CD4-positive, CD25-positive, alpha-beta regulatory T cell (primary cell): ENCODE measurements at regions not wholly inside any gene's neighbourhood (a gene's known extent, or its start where the extent isn't known, plus 50 kb on each side); places are given as distances from the start of the nearest gene placed in this dataset.
A peak's percentile ranks its signal among the peaks of the same experiment; 100 is the strongest.
"Not testable (repeated sequence)": the region's sequence is repeated elsewhere in the genome, so short reads cannot be mapped to it uniquely, and the experiment has no call there.

Experiments used
- ATAC-seq, 2 donors: fragments of 150-1000 bp; cut with Tn5 transposase; one replicate each; pipeline ENCODE4 v1.10.0; 2021; ENCODE audit warnings: low read depth in 2 of 2, moderate number of reproducible peaks in 2 of 2, moderate library complexity in 1 of 2
- DNase-seq, 3 donors: peaks; one replicate each; pipeline versions ENCODE4 v3.0.0 to v3.0.0-alpha.2; 2012 to 2022; ENCODE audit warnings: mixed read lengths in 1 of 3
- H3K27ac ChIP-seq: one replicate; pipeline ENCODE4 v1.7.0; 2013; ENCODE audit warnings: mild to moderate bottlenecking, low read length; ENCODE audit not compliant: insufficient read depth, poor library complexity, severe bottlenecking
- H3K27me3 ChIP-seq: one replicate; pipeline ENCODE4 v1.7.0; 2013; ENCODE audit warnings: low read length; ENCODE audit not compliant: control insufficient read depth, insufficient read depth
- H3K36me3 ChIP-seq: one replicate; pipeline ENCODE4 v1.7.0; 2013; ENCODE audit warnings: mild to moderate bottlenecking, low read length, moderate library complexity; ENCODE audit not compliant: control insufficient read depth, insufficient read depth
- H3K4me1 ChIP-seq: 2 replicates; pipeline ENCODE4 v1.7.0; 2013; ENCODE audit warnings: mild to moderate bottlenecking, low read length; ENCODE audit not compliant: insufficient read depth, control insufficient read depth, poor library complexity, severe bottlenecking
- H3K4me3 ChIP-seq: one replicate; pipeline ENCODE4 v1.7.0; 2013; ENCODE audit warnings: low read depth, mild to moderate bottlenecking, low read length, moderate library complexity
- H3K9me3 ChIP-seq, 2 experiments: 1 replicate in 1 of 2; 2 replicates in 1 of 2; pipeline ENCODE4 v1.7.0; 2013; ENCODE audit warnings: low read length in 2 of 2, mild to moderate bottlenecking in 1 of 2, moderate library complexity in 1 of 2; ENCODE audit not compliant: control insufficient read depth in 2 of 2
- H3K27ac Mint-ChIP-seq, 3 donors: one replicate each; pipeline ENCODE4 v1.8.0; 2020 to 2022; ENCODE audit warnings: mild to moderate bottlenecking in 3 of 3, mixed read lengths in 3 of 3, moderate library complexity in 2 of 3
- H3K27me3 Mint-ChIP-seq: one replicate; pipeline ENCODE4 v1.8.0; 2022; ENCODE audit warnings: mild to moderate bottlenecking, mixed read lengths
- H3K36me3 Mint-ChIP-seq: one replicate; pipeline ENCODE4 v1.8.0; 2020; ENCODE audit warnings: mixed read lengths
- H3K4me1 Mint-ChIP-seq, 4 donors: one replicate each; pipeline ENCODE4 v1.8.0; 2020 to 2022; ENCODE audit warnings: mixed read lengths in 4 of 4, mild to moderate bottlenecking in 1 of 4
- H3K4me3 Mint-ChIP-seq, 4 donors: one replicate each; pipeline ENCODE4 v1.8.0; 2020 to 2022; ENCODE audit warnings: mild to moderate bottlenecking in 4 of 4, mixed read lengths in 4 of 4, moderate library complexity in 3 of 4
- H3K9me3 Mint-ChIP-seq, 7 donors: one replicate each; pipeline ENCODE4 v1.8.0; 2020 to 2022; ENCODE audit warnings: mixed read lengths in 7 of 7, mild to moderate bottlenecking in 3 of 7, moderate library complexity in 2 of 7

DNA sequence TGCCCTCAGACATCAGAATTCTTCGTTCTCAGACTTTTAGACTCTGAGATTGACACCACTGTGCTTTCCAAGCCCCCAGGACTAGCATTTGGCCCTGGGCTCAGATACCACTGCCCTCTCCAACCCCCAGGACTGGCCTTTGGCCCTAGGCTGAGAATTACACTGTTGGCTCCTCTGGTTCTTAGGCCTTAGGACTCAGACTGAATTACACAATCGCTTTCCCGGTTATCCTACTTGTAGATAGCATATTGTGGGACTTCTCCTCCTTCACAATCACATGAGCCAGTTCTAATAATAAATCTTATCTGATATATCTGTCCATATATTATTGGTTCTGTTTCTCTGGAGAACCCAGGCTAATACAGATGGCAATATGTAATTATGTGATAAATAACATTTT, 1725.5 kb downstream of the GRIK2 start:
- no peak overlapping the region for H3K4me3 Mint-ChIP-seq
- no peaks in the 10 kb centered on the region for H3K4me1 Mint-ChIP-seq
- Histone ChIP-seq H3K4me3 (no peak overlapping the region), H3K9me3 (no peaks in the 10 kb centered on the region), H3K4me1 (no peaks in the 10 kb centered on the region), H3K27me3 (no peaks in the 10 kb centered on the region), H3K27ac (no peak overlapping the region), H3K36me3 (no peaks in the 10 kb centered on the region)
- ATAC-seq (no peak), DNase-seq (no peak)
- H3K9me3 Mint-ChIP-seq: peaks cover 1 to 14% (median 4%) of the 10 kb centered on the region in 7 donors
- H3K36me3 Mint-ChIP-seq: no peaks in the 10 kb centered on the region
- H3K27ac Mint-ChIP-seq: no peak overlapping the region
- no peaks in the 10 kb centered on the region for H3K27me3 Mint-ChIP-seq

DNA sequence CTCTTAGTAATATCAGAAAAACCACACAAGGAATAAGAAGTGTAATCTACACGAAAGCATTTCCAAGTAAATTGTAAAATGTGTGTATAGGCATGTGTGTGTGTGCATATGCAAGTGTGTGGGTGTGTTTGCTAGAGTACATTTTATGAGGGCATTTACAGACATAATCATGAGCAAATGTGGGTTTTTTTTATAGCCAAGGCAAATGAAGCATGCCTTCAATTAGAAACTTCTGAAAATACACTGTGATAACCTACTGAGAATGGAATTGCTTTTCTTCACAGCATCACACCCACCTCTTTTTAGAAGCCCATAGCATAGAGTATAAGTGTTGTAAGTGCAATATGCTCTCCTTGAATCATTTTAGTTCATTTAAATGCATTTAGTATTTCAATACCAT, 1721.1 kb downstream of the GRIK2 start:
- H3K36me3 ChIP-seq: no peaks in the 10 kb centered on the region
- no peak overlapping the region for H3K27ac ChIP-seq
- no peaks in the 10 kb centered on the region for H3K9me3 ChIP-seq
- Mint-ChIP-seq H3K27ac (no peak overlapping the region), H3K4me1 (no peaks in the 10 kb centered on the region), H3K27me3 (no peaks in the 10 kb centered on the region), H3K9me3 (peaks cover 1 to 9% (median 5%) of the 10 kb centered on the region in 7 donors), H3K36me3 (no peaks in the 10 kb centered on the region), H3K4me3 (no peak overlapping the region)
- no peak for ATAC-seq
- no peaks in the 10 kb centered on the region for H3K27me3 ChIP-seq
- no peaks in the 10 kb centered on the region for H3K4me1 ChIP-seq
- DNase-seq: no peak
- no peak overlapping the region for H3K4me3 ChIP-seq

DNA sequence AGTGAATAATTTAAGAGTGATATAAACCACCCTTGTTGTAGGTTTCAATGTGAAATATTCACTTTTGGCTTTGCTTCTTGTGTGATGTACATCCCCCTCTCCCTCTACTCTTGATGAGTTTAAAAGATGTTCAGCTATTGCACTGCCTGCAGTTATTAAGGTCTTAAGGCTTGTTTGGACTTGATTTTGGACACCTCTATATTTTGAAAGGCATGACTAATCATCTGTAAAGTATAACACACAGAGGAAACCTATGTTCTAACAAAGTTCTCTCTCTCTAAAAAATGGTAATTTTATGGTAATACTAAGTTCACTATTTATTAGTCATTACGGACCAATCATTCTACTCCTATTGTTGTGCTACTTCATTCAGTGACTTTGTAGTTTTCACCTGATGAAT, 1719.9 kb downstream of the GRIK2 start:
- no peaks in the 10 kb centered on the region for H3K9me3 ChIP-seq
- no peaks in the 10 kb centered on the region for H3K36me3 ChIP-seq
- ATAC-seq (no peak), DNase-seq (no peak)
- Mint-ChIP-seq H3K27me3 (no peaks in the 10 kb centered on the region), H3K36me3 (no peaks in the 10 kb centered on the region), H3K27ac (no peak overlapping the region), H3K4me1 (no peaks in the 10 kb centered on the region), H3K9me3 (peaks cover 0 to 9% (median 5%) of the 10 kb centered on the region in 7 donors), H3K4me3 (no peak overlapping the region)
- H3K27ac ChIP-seq: no peak overlapping the region
- H3K4me1 ChIP-seq: no peaks in the 10 kb centered on the region
- no peaks in the 10 kb centered on the region for H3K27me3 ChIP-seq
- no peak overlapping the region for H3K4me3 ChIP-seq

DNA sequence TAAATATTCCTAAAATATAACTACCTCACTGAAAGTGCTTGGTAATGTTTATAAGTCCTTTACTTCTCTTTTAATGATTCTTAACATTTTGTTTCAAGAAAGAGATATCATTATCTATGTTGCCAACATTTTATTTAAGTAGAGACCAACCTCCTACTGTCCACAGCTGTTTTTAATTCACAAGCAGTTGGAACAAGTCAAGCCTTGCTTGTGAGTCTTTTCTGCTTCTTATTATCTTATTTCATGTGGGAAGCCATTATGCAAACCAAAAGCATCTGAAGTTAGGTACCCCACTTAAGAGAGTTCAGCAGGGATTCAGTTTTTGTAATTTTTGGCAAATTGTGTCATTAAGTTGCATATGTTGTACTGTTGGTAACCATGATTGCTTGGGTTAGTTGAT, 1714.5 kb downstream of the GRIK2 start:
- H3K9me3 ChIP-seq: no peaks in the 10 kb centered on the region
- no peak for ATAC-seq
- no peaks in the 10 kb centered on the region for H3K36me3 Mint-ChIP-seq
- H3K27ac Mint-ChIP-seq: no peak overlapping the region
- H3K4me1 Mint-ChIP-seq: no peaks in the 10 kb centered on the region
- no peaks in the 10 kb centered on the region for H3K27me3 ChIP-seq
- H3K4me3 ChIP-seq: no peak overlapping the region
- peaks cover 0 to 21% (median 3%) of the 10 kb centered on the region in 7 donors for H3K9me3 Mint-ChIP-seq
- DNase-seq: no peak
- H3K27me3 Mint-ChIP-seq: no peaks in the 10 kb centered on the region
- no peak overlapping the region for H3K4me3 Mint-ChIP-seq
- no peak overlapping the region for H3K27ac ChIP-seq
- H3K4me1 ChIP-seq: no peaks in the 10 kb centered on the region
- H3K36me3 ChIP-seq: no peaks in the 10 kb centered on the region

DNA sequence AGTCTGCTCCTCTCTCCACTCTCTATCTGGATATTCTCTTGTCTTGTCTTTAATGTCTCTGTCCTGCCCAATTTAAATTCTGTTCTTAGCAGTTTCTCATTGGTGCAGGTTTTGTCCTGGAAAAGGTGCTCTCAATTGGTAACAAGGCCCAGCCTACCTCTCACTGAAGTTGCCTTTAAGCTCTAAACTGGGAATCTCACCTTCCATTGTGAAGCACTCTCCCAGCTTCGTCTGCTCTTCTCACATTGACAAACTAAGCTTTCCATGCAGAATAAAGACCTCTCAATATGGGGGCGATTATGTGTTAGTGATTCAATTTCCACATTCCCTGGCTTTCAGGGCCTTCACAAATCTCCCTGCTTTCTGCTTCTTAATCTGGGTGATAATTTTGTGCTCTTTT, 1712.2 kb downstream of the GRIK2 start:
- Mint-ChIP-seq H3K4me1 (no peaks in the 10 kb centered on the region), H3K27ac (peak overlapping the region in 1 of 3 donors; percentile 34), H3K4me3 (no peak overlapping the region), H3K9me3 (peaks cover 0 to 26% (median 4%) of the 10 kb centered on the region in 7 donors), H3K27me3 (no peaks in the 10 kb centered on the region), H3K36me3 (no peaks in the 10 kb centered on the region)
- no peak for DNase-seq
- no peak for ATAC-seq
- no peak overlapping the region for H3K4me3 ChIP-seq
- H3K27me3 ChIP-seq: no peaks in the 10 kb centered on the region
- H3K27ac ChIP-seq: no peak overlapping the region
- H3K4me1 ChIP-seq: no peaks in the 10 kb centered on the region
- H3K9me3 ChIP-seq: no peaks in the 10 kb centered on the region
- H3K36me3 ChIP-seq: no peaks in the 10 kb centered on the region

DNA sequence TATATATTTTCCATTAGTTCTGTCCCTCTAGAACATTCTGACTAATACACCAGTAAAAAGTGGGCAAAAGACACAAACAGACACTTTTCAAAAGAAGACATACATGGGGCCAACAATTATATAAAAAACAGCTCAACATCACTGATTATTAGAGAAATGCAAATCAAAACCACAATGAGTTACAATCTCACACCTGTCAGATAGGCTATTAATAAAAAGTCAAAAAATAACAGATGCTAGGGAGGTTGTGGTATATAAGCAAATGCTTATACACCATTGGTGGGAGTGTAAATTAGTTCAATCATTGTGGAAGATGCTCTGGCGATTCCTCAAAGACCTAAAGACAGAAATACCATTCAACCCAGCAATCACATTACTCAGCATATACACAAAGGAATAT, 1707.8 kb downstream of the GRIK2 start:
- H3K36me3 Mint-ChIP-seq: no peaks in the 10 kb centered on the region
- H3K36me3 ChIP-seq: no peaks in the 10 kb centered on the region
- no peaks in the 10 kb centered on the region for H3K4me1 Mint-ChIP-seq
- no peak overlapping the region for H3K27ac ChIP-seq
- no peaks in the 10 kb centered on the region for H3K27me3 ChIP-seq
- no peaks in the 10 kb centered on the region for H3K4me1 ChIP-seq
- peaks cover 0 to 32% (median 9%) of the 10 kb centered on the region in 7 donors for H3K9me3 Mint-ChIP-seq
- ATAC-seq (no peak), DNase-seq (no peak)
- H3K27ac Mint-ChIP-seq: no peak overlapping the region
- H3K27me3 Mint-ChIP-seq: no peaks in the 10 kb centered on the region
- no peak overlapping the region for H3K4me3 ChIP-seq
- H3K4me3 Mint-ChIP-seq: no peak overlapping the region
- H3K9me3 ChIP-seq: peaks cover 0 to 3% of the 10 kb centered on the region in 2 experiments

DNA sequence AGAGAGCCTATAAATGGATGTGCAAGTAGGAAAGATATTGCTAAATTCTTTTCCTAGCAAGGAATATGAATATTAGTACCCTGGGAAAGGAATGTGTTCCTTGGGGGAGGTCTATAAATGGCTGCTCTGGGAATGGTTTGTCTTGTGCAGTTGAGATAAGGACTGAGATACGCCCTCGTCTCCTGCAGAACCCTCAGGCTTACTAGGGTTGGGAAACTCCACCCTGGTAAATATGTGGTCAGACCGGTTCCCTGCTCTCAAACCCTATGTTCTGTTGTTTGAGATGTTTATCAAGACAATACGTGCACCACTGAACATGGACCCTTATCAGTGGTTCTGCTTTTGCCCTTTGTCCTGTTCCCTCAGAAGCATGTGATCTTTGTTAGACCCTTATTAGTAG, 1698.9 kb downstream of the GRIK2 start:
- H3K27ac ChIP-seq, H3K36me3 Mint-ChIP-seq, H3K4me3 ChIP-seq, ATAC-seq, H3K27me3 ChIP-seq, H3K9me3 ChIP-seq, H3K36me3 ChIP-seq, H3K27me3 Mint-ChIP-seq, H3K4me3 Mint-ChIP-seq, H3K27ac Mint-ChIP-seq, DNase-seq, H3K4me1 Mint-ChIP-seq, H3K4me1 ChIP-seq: not testable (repeated sequence)
- H3K9me3 Mint-ChIP-seq: peaks cover 0 to 15% (median 7%) of the 10 kb centered on the region in 7 donors

DNA sequence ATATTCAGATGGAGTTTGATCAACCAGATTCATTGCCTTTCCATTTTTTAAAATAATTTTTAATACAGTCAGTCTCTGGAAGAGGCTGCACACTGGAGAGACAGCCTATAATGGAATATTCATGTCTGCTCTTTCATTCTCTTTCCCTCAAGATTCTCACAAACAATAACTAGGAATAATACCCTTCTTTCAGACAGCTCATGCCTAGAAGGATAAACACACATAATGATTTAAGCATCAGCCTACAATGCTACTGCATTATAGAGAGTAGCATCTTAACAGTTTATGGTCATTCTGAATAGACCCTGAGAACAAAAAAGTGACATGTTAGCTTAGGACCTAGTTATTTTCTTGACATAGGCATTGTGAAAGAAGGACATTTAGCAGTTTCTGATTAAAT, 1692.3 kb downstream of the GRIK2 start:
- H3K9me3 ChIP-seq: no peaks in the 10 kb centered on the region
- peaks cover 0 to 7% (median under 1%) of the 10 kb centered on the region in 7 donors for H3K9me3 Mint-ChIP-seq
- no peaks in the 10 kb centered on the region for H3K4me1 ChIP-seq
- no peak overlapping the region for H3K27ac Mint-ChIP-seq
- H3K4me1 Mint-ChIP-seq: no peaks in the 10 kb centered on the region
- no peak overlapping the region for H3K4me3 Mint-ChIP-seq
- H3K27ac ChIP-seq: no peak overlapping the region
- no peaks in the 10 kb centered on the region for H3K36me3 Mint-ChIP-seq
- H3K27me3 ChIP-seq: no peaks in the 10 kb centered on the region
- DNase-seq (no peak), ATAC-seq (no peak)
- no peaks in the 10 kb centered on the region for H3K27me3 Mint-ChIP-seq
- H3K36me3 ChIP-seq: no peaks in the 10 kb centered on the region
- no peak overlapping the region for H3K4me3 ChIP-seq
